K562 (cell line): ENCODE measurements at regions not wholly inside any gene's neighbourhood (a gene's known extent, or its start where the extent isn't known, plus 50 kb on each side); places are given as distances from the start of the nearest gene placed in this dataset.

ENCODE experiments used
- COPS2 ChIP-seq: fragments of 450-650 bp; conservative IDR thresholded peaks from 2 replicates; pipeline ENCODE4 v1.6.1; 2016; ENCODE audit warnings: mild to moderate bottlenecking, moderate library complexity
- MBD2 ChIP-seq: sonication (generic); IDR thresholded peaks from 2 replicates; pipeline ENCODE4 v1.6.1; 2016; ENCODE audit warnings: low read depth, borderline replicate concordance
- PTTG1 ChIP-seq: fragments of 450-650 bp; IDR thresholded peaks from 2 replicates; pipeline ENCODE4 v1.6.1; 2016; ENCODE audit warnings: low read depth, mild to moderate bottlenecking, missing genetic modification characterization, missing compliant biosample characterization
- SRSF7 ChIP-seq: fragments of 200-400 bp; formaldehyde crosslinking; optimal IDR thresholded peaks from 2 replicates; pipeline ENCODE3; 2017; ENCODE audit warnings: mild to moderate bottlenecking, low read depth, low read length
- TCF7 ChIP-seq: sonication (generic); IDR thresholded peaks from 2 replicates; pipeline ENCODE4 v1.6.1; 2016; ENCODE audit warnings: antibody characterized with exemption, borderline replicate concordance
- ZBTB17 ChIP-seq: fragments of 450-650 bp; formaldehyde crosslinking; IDR thresholded peaks from 2 replicates; pipeline ENCODE4 v1.4.0; 2020; ENCODE audit warnings: mild to moderate bottlenecking
- TF ChIP-seq, protein P1 (sequence below): IDR thresholded peaks from 2 replicates; pipeline ENCODE4 v1.6.1; 2016; ENCODE audit warnings: missing genetic modification characterization, missing compliant biosample characterization
- TF ChIP-seq, protein P2 (sequence below): fragments of 450-650 bp; formaldehyde crosslinking; conservative IDR thresholded peaks from 2 replicates; pipeline ENCODE4 v1.4.0; 2022; ENCODE audit warnings: mild to moderate bottlenecking, missing genetic modification characterization

DNA sequence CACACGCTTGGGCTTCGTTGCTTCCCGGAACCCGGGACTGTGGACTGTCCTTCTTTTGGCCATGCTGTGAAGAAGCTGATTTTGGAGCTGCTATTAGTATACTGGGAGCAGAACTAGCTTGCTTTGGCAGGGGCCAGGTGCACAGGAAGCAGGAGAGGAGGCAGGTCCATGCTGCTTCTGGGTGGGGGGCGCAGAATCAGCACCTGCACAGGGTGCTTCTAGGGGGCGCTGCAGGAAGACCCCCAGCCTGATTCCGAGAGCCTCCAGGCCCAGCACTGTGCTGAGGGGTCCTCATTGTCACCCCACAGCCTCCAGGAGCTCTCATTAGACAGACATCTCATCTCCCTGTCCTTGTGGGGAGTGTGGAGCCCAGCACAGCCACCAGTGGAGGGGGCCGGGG lies 252.6 kb upstream of the IRX4 start (continued):
- TF ChIP-seq, protein P1, sequence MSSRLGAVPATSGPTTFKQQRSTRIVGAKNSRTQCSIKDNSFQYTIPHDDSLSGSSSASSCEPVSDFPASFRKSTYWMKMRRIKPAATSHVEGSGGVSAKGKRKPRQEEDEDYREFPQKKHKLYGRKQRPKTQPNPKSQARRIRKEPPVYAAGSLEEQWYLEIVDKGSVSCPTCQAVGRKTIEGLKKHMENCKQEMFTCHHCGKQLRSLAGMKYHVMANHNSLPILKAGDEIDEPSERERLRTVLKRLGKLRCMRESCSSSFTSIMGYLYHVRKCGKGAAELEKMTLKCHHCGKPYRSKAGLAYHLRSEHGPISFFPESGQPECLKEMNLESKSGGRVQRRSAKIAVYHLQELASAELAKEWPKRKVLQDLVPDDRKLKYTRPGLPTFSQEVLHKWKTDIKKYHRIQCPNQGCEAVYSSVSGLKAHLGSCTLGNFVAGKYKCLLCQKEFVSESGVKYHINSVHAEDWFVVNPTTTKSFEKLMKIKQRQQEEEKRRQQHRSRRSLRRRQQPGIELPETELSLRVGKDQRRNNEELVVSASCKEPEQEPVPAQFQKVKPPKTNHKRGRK (tag), result no peak
- no peak for TF ChIP-seq MBD2
- TF ChIP-seq COPS2, result no peak
- TF ChIP-seq PTTG1 (tag), result no peak
- TF ChIP-seq SRSF7, result no peak
- TF ChIP-seq ZBTB17, result no peak
- no peak for TF ChIP-seq TCF7
- TF ChIP-seq, protein P2, sequence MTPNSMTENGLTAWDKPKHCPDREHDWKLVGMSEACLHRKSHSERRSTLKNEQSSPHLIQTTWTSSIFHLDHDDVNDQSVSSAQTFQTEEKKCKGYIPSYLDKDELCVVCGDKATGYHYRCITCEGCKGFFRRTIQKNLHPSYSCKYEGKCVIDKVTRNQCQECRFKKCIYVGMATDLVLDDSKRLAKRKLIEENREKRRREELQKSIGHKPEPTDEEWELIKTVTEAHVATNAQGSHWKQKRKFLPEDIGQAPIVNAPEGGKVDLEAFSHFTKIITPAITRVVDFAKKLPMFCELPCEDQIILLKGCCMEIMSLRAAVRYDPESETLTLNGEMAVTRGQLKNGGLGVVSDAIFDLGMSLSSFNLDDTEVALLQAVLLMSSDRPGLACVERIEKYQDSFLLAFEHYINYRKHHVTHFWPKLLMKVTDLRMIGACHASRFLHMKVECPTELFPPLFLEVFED (CRISPR knock-in tag), result no peak
